Spleen (tissue), 7 donors: ENCODE measurements at regions not wholly inside any gene's neighbourhood (a gene's known extent, or its start where the extent isn't known, plus 50 kb on each side); places are given as distances from the start of the nearest gene placed in this dataset.

Experiments
- POLR2A ChIP-seq, 3 donors: fragments of 450-650 bp; IDR thresholded peaks; one replicate each; pipeline ENCODE4 v1.5.1; 2017; ENCODE audit warnings: antibody characterized with exemption in 3 of 3, mild to moderate bottlenecking in 1 of 3
- POLR2AphosphoS5 ChIP-seq, 3 donors: sonication (generic); formaldehyde crosslinking; IDR thresholded peaks; one replicate each; pipeline ENCODE4 v1.5.1; 2017; ENCODE audit warnings: antibody characterized with exemption in 3 of 3
- TF ChIP-seq, protein P1 (sequence below), 11 experiments: fragments of 200-600 bp in 7 of 11; fragments of 450-650 bp in 4 of 11; sonication (generic) in 4 of 11; IDR thresholded peaks in 8 of 11; conservative IDR thresholded peaks in 3 of 11; 1 replicate in 7 of 11; 2 replicates in 4 of 11; pipeline versions ENCODE4 v1.4.0 to v1.8.0; 2016 to 2021; ENCODE audit warnings: antibody characterized with exemption in 11 of 11, inconsistent platforms in 4 of 11, mild to moderate bottlenecking in 1 of 11
- donor health status: DM: no; HTN: no; CAD: no; lungs with moderate emphysema.
- donor health status: DM: no; HTN: no; CAD: no.
- donor health status: DM: no; HTN: no; CAD: no.

DNA sequence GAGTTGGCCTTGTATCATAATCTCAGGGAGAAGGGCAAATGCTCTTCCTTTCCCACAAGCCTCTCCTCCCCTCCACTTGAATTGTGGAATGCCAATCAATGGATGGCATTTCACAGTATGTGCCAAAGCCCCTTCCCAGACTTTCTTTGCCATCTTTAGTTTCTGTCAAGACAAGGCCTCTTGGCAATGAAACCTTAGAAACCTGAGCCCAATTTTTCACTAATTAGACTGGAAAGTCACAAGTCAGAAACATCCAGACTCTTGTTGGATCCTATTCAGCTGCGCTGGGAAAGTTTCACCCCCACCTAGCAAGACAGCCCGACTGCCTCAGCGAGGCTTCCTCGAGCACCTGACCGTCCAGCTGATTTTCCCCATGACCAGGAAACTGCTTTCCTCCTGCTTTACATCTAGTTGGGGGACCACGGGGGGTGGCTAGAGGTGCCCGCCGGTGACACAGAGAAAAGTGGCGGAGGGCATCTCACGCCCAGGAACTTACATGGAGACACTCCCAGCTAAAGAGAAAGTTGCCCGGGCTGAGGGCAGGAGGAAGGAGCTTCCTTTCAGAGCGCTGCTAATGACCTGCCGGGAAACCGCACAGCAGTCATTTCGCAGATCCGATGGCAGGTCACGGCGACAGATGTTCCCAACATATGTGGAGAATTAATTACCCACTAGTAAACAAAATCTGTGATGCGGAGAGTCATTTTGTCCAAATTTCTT is 302.6 kb upstream of the RRP15 start:
- TF ChIP-seq, protein P1, sequence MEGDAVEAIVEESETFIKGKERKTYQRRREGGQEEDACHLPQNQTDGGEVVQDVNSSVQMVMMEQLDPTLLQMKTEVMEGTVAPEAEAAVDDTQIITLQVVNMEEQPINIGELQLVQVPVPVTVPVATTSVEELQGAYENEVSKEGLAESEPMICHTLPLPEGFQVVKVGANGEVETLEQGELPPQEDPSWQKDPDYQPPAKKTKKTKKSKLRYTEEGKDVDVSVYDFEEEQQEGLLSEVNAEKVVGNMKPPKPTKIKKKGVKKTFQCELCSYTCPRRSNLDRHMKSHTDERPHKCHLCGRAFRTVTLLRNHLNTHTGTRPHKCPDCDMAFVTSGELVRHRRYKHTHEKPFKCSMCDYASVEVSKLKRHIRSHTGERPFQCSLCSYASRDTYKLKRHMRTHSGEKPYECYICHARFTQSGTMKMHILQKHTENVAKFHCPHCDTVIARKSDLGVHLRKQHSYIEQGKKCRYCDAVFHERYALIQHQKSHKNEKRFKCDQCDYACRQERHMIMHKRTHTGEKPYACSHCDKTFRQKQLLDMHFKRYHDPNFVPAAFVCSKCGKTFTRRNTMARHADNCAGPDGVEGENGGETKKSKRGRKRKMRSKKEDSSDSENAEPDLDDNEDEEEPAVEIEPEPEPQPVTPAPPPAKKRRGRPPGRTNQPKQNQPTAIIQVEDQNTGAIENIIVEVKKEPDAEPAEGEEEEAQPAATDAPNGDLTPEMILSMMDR (IDR thresholded peaks at IDR 0.05 in 8 of 11, conservative IDR thresholded peaks at IDR 0.05 in 3 of 11): no peak
- TF ChIP-seq POLR2A (IDR thresholded peaks at IDR 0.05) (no peak), POLR2AphosphoS5 (IDR thresholded peaks at IDR 0.05) (no peak)
